ENCODE measurements at regions not wholly inside any gene's neighbourhood (a gene's known extent, or its start where the extent isn't known, plus 50 kb on each side); places are given as distances from the start of the nearest gene placed in this dataset.

GRCh38 chr22:27614006-27614649, 187.4 kb downstream of the MN1 start:
- no peaks in the 10 kb centered on the region for H3K9me3 ChIP-seq
- TF ChIP-seq CTCF (IDR thresholded peaks at IDR 0.05), result no peak
- no peaks in the 10 kb centered on the region for H3K4me1 ChIP-seq (ENCODE audit: low read depth)
- DNase-seq, result no peak
- no peaks in the 10 kb centered on the region for H3K36me3 ChIP-seq (ENCODE audit: low read depth)
- intact Hi-C loops (cut with DNase I, micrococcal nuclease), result no loop called here
- H3K4me3 ChIP-seq, result no peak overlapping the region
- no peak for ATAC-seq

- ATAC-seq (no peak), DNase-seq (no peak)
- Histone ChIP-seq H3K9me3 (no peaks in the 10 kb centered on the region), H3K4me1 (ENCODE audit: low read depth) (no peaks in the 10 kb centered on the region), H3K36me3 (ENCODE audit: low read depth) (no peaks in the 10 kb centered on the region), H3K4me3 (no peak overlapping the region)
- no peak for TF ChIP-seq CTCF (IDR thresholded peaks at IDR 0.05)
- intact Hi-C loops (cut with DNase I, micrococcal nuclease), result no loop called here
Observed at GRCh38 chr22:27614650-27615007, 186.9 kb downstream of the MN1 start.

GRCh38 chr22:27615408-27615807, 186.1 kb downstream of the MN1 start:
- DNase-seq (no peak), ATAC-seq (no peak)
- Histone ChIP-seq H3K36me3 (ENCODE audit: low read depth) (no peaks in the 10 kb centered on the region), H3K4me3 (no peak overlapping the region), H3K4me1 (ENCODE audit: low read depth) (no peaks in the 10 kb centered on the region), H3K9me3 (no peaks in the 10 kb centered on the region)
- intact Hi-C loops (cut with DNase I, micrococcal nuclease), result no loop called here
- TF ChIP-seq CTCF (IDR thresholded peaks at IDR 0.05), result no peak

GRCh38 chr22:27616033-27616432, 185.5 kb downstream of the MN1 start:
- H3K9me3 ChIP-seq, result no peaks in the 10 kb centered on the region
- intact Hi-C loops (cut with DNase I, micrococcal nuclease), result no loop called here
- no peaks in the 10 kb centered on the region for H3K36me3 ChIP-seq (ENCODE audit: low read depth)
- TF ChIP-seq CTCF (IDR thresholded peaks at IDR 0.05), result no peak
- H3K4me1 ChIP-seq (ENCODE audit: low read depth), result no peaks in the 10 kb centered on the region
- H3K4me3 ChIP-seq, result no peak overlapping the region
- no peak for ATAC-seq
- DNase-seq, result no peak

- DNase-seq (no peak), ATAC-seq (no peak)
- no peak for TF ChIP-seq CTCF (IDR thresholded peaks at IDR 0.05)
- Histone ChIP-seq H3K9me3 (no peaks in the 10 kb centered on the region), H3K4me1 (ENCODE audit: low read depth) (no peaks in the 10 kb centered on the region), H3K36me3 (ENCODE audit: low read depth) (no peaks in the 10 kb centered on the region), H3K4me3 (no peak overlapping the region)
- intact Hi-C loops (cut with DNase I, micrococcal nuclease), result no loop called here
Observed at GRCh38 chr22:27617214-27617881, 184.2 kb downstream of the MN1 start.
